Small intestine (tissue), 7 donors: ENCODE measurements at regions not wholly inside any gene's neighbourhood (a gene's known extent, or its start where the extent isn't known, plus 50 kb on each side); places are given as distances from the start of the nearest gene placed in this dataset.

Source experiments
- DNase-seq, 2 donors: peaks; one replicate each; pipeline versions ENCODE4 v3.0.0 to v3.0.0-alpha.2; 2013
- FAIRE-seq: peaks from 2 replicates; lab custom pipeline; 2012; peaks lifted over from hg19 to GRCh38; lab: Jason Lieb, UNC
- H3K27ac ChIP-seq, 3 donors: one replicate each; pipeline ENCODE4 v1.5.1; 2013; ENCODE audit warnings: low read length in 2 of 3, mild to moderate bottlenecking in 2 of 3, control low read depth in 1 of 3, inconsistent platforms in 1 of 3, low read depth in 1 of 3, moderate library complexity in 1 of 3
- H3K27me3 ChIP-seq, 3 donors: one replicate each; pipeline ENCODE4 v1.6.1; 2013; ENCODE audit warnings: low read length in 3 of 3, inconsistent platforms in 1 of 3; ENCODE audit not compliant: control insufficient read depth in 3 of 3, insufficient read depth in 3 of 3
- H3K36me3 ChIP-seq, 3 donors: one replicate each; pipeline ENCODE4 v1.6.1; 2013; ENCODE audit warnings: low read length in 3 of 3, inconsistent platforms in 1 of 3, low read depth in 1 of 3, mild to moderate bottlenecking in 1 of 3, moderate library complexity in 1 of 3; ENCODE audit not compliant: control insufficient read depth in 3 of 3, insufficient read depth in 2 of 3
- H3K4me1 ChIP-seq, 3 donors: one replicate each; pipeline ENCODE4 v1.6.1; 2013; ENCODE audit warnings: low read length in 2 of 3, inconsistent platforms in 1 of 3, low read depth in 1 of 3, mild to moderate bottlenecking in 1 of 3, moderate library complexity in 1 of 3; ENCODE audit not compliant: control insufficient read depth in 3 of 3, insufficient read depth in 2 of 3
- H3K4me3 ChIP-seq, 3 donors: one replicate each; pipeline ENCODE4 v1.5.1; 2013; ENCODE audit warnings: low read length in 3 of 3, control low read depth in 1 of 3, inconsistent platforms in 1 of 3, low read depth in 1 of 3, mild to moderate bottlenecking in 1 of 3, moderate library complexity in 1 of 3
- H3K9me3 ChIP-seq, 2 donors: one replicate each; pipeline ENCODE4 v1.6.1; 2013; ENCODE audit warnings: low read depth in 1 of 2, low read length in 1 of 2; ENCODE audit not compliant: control insufficient read depth in 2 of 2, insufficient read depth in 1 of 2
- WGBS, 3 donors: extraction: QIAGEN DNeasy Blood & Tissue Kit; methylation state at CpG; one replicate each; pipeline ENCODE4 v1.1.7; 2013; 5-methylcytosine and 5-hydroxymethylcytosine counted together
- donor health status: healthy with polysubstance abuse.
- donor health status: control.
- donor health status: control.
- donor health status: Bipolar disorder and iron deficiency.
- donor health status: healthy.

DNA sequence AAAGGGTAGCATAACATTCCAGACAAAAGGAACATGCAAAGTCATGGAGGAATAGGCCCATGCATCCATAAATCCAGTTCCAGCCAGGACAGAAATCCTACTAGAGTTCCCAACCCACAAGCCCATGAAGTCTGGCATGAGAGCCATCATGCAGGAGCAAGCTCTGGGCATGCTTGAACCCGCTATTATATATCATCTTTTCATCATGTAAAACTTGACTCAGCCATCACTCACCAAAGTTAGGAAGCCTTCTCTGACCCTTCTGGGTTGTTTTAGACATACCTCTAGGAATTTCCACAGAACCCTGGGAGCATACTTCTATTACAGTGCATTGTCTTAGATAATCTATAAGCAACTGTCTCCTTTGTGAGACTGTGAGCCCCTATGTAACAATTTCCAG lies 293.0 kb upstream of the NPSR1 start:
- Histone ChIP-seq H3K4me3 (no peak overlapping the region), H3K36me3 (no peaks in the 10 kb centered on the region), H3K4me1 (no peaks in the 10 kb centered on the region), H3K27ac (no peak overlapping the region), H3K27me3 (no peaks in the 10 kb centered on the region), H3K9me3 (no peaks in the 10 kb centered on the region)
- FAIRE-seq (no peak), DNase-seq (no peak)
- 84 to 88% (median 85%) methylated on average over 1 of the region's 1 CpG for WGBS, 3 donors

DNA sequence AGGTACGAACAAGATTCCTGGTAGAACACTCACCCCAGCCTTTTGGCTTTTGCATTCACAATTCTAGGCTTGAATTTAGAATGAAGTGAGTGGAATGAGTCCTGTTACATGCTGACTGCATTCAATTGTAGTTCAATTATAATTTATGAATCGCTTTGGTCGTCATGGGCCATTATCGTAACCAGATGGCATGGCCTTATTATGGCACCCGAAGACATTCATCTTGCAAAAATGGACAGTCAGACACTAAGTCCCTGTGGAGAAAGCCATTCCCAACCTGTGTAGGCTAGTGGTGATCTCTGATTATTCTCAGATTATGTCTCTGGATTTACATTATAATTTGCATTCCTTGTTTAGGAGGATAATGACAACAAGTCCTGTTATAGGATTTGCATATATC lies 292.4 kb upstream of the NPSR1 start:
- DNase-seq (no peak), FAIRE-seq (no peak)
- Histone ChIP-seq H3K36me3 (no peaks in the 10 kb centered on the region), H3K9me3 (no peaks in the 10 kb centered on the region), H3K4me1 (no peaks in the 10 kb centered on the region), H3K27ac (no peak overlapping the region), H3K4me3 (no peak overlapping the region), H3K27me3 (no peaks in the 10 kb centered on the region)
- 92 to 94% (median 93%) methylated on average over 5 of the region's 5 CpGs for WGBS, 3 donors

DNA sequence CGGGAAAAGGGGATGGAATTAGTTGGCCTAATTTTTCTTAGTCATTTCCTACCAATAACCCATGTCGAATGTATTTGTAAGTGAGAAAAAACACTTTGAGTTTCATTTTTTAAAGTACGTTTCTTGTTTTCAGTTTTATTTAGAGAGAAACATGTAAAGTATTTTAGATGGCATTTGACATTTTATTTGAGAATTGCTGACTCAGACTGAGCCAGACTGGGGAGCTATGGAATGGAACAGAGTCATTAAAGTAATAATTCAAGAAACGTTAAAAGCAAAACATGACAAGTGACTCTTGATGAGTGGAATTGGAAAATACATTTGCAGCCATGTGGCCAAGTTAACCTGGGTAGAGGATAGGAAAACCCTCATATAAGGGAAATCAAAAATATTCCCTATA lies 286.1 kb upstream of the NPSR1 start:
- DNase-seq (no peak), FAIRE-seq (no peak)
- no peak overlapping the region for H3K27ac ChIP-seq
- H3K9me3 ChIP-seq, result no peaks in the 10 kb centered on the region
- H3K36me3 ChIP-seq, result no peaks in the 10 kb centered on the region
- H3K4me1 ChIP-seq, result no peaks in the 10 kb centered on the region
- no peak overlapping the region for H3K4me3 ChIP-seq
- no peaks in the 10 kb centered on the region for H3K27me3 ChIP-seq
- 86 to 88% (median 88%) methylated on average over 4 of the region's 4 CpGs for WGBS, 3 donors

DNA sequence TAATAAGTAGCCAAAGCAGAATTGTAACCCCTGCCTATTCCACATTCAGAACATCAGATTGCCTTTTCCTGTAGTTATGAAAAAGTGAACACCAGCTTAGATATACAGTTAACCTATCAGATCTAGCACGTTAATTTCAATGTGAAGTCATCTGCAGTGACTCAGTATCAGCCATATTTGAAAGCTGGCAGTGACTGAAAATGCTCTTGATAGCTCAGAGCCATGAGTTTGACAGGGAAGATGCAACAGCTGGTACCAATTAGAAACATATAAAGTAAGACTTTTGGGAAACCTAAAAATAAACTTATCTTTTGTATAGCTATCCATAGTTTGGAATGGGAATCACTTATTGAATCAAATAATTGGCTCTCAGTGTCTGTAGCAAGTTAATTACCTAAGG lies 284.1 kb upstream of the NPSR1 start:
- WGBS, 3 donors, result 58 to 64% (median 59%) methylated on average over 1 of the region's 1 CpG
- H3K36me3 ChIP-seq, result no peaks in the 10 kb centered on the region
- no peak overlapping the region for H3K27ac ChIP-seq
- FAIRE-seq (no peak), DNase-seq (no peak)
- H3K9me3 ChIP-seq, result no peaks in the 10 kb centered on the region
- H3K4me1 ChIP-seq, result no peaks in the 10 kb centered on the region
- no peak overlapping the region for H3K4me3 ChIP-seq
- no peaks in the 10 kb centered on the region for H3K27me3 ChIP-seq

DNA sequence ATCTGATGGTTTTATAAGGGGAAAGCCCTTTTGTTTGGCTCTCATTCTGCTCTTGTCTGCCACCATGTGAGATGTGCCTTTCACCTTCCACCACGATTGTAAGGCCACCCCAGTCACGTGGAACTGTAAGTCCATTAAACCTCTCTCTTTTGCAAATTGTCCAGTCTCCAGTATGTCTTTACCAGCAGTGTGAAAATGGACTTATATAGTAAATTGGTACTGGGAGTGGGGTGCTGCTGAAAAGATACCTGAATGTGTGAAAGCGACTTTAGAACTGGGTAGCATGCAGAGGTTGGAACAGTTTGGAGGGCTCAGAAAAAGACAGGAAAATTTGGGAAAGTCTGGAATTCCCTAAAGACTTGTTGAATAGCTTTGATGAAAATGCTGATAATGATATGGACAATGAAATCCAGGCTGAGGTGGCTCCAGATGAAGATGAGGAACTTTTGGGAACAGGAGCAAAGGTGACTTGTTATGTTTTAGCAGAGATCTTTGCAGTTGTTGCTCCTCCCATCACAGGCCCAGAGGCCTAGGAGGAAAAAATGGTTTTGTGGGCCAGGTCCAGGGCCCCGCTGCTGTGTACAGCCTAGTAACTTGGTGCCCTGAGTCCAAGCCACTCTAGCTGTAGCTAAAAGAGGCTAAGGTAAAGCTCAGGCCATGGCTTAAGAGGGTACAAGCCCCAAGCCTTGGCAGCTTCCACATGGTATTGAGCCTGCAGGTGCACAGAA lies 275.7 kb upstream of the NPSR1 start:
- WGBS, 3 donors, result 68 to 82% (median 71%) methylated on average over 4 of the region's 4 CpGs
- no peaks in the 10 kb centered on the region for H3K4me1 ChIP-seq
- H3K4me3 ChIP-seq, result no peak overlapping the region
- DNase-seq (no peak), FAIRE-seq (no peak)
- H3K36me3 ChIP-seq, result no peaks in the 10 kb centered on the region
- H3K9me3 ChIP-seq, result peaks cover 2 to 18% of the 10 kb centered on the region in 2 donors
- H3K27ac ChIP-seq, result no peak overlapping the region
- no peaks in the 10 kb centered on the region for H3K27me3 ChIP-seq

DNA sequence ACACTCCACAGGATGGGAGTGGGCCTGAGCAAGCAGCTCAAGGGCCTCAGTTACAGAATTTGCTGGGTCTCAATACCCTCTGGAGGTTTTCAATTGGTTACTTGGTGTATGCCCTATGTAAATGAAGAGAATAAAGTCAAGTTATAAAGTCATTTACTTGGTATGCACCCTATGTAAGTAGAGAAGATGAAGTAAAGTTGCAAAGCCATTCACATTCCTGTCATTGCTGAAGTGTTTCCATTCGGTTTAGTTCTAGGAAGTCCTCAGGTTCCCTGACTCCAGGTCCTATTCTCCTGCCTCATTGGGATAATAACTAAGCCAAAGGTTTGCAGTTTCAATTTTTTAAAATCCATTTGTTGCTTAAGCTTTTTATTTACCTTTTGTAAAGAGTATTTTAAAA lies 272.6 kb upstream of the NPSR1 start:
- FAIRE-seq (no peak), DNase-seq (no peak)
- Histone ChIP-seq H3K9me3 (peaks cover 2 to 18% of the 10 kb centered on the region in 2 donors), H3K27ac (no peak overlapping the region), H3K27me3 (no peaks in the 10 kb centered on the region), H3K4me1 (no peaks in the 10 kb centered on the region), H3K4me3 (no peak overlapping the region), H3K36me3 (no peaks in the 10 kb centered on the region)
- WGBS, 3 donors, result 48 to 63% (median 54%) methylated on average over 1 of the region's 1 CpG

DNA sequence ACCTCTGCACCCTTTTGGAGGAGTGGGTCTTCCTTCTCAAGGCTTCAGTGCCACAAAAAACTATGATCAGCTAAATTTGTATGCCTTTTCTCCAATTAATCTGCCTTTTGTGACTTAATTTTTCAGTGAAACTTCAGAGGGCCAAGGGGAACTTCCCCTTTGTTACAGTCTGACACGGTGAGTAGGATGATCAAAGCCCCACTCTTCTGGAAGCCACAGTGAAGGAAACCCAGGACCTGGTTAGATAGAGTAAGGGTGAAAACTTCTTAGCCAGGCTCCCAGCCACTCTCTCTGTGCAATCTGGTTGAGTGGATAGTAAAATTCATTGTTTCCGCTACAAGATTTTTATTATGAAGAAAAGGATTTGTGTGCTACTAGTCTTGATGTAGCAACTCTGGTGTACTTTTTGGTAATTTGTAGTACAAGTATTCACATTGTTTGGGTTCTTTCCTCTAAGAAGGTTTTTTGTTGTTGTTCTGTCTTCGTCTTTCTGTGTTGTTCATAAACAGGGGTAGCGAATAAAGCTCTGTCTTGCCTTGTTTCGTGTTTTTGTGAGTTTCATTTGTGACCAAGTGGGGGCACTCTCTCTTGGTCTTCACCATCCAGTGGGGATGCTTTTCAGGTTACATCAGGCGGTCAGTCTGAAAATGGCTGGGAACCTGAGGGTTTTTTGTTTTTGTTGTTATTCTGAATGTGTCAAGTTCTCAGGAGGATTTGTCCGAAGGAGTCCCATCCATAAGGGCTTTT lies 268.5 kb upstream of the NPSR1 start:
- no peak for FAIRE-seq
- Histone ChIP-seq H3K9me3 (no peaks in the 10 kb centered on the region), H3K4me1 (no peaks in the 10 kb centered on the region), H3K36me3 (no peaks in the 10 kb centered on the region), H3K27ac (no peak overlapping the region), H3K27me3 (no peaks in the 10 kb centered on the region), H3K4me3 (no peak overlapping the region)
- DNase-seq, result no peak
- WGBS, 3 donors, result 85 to 87% (median 86%) methylated on average over 7 of the region's 7 CpGs

DNA sequence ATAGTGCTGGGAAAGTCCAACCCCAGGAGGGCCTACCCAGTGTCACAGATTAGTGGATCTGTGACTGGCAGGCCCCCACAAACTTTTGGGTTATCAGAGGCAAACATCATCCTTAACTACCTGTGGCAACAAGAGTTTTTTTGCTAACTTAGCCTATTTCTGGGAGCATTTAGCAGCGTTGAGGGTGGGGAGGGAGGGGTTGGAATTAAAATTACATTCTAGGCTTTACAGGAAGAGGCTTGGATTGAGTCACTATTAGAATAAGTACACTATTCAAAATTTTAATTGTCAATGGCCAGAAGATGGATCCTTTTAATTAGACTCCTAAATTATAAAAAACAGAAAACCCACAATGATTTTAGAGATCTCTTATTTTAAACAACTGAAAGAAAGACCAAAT lies 267.9 kb upstream of the NPSR1 start:
- FAIRE-seq (no peak), DNase-seq (no peak)
- Histone ChIP-seq H3K4me3 (no peak overlapping the region), H3K9me3 (no peaks in the 10 kb centered on the region), H3K27ac (no peak overlapping the region), H3K27me3 (no peaks in the 10 kb centered on the region), H3K4me1 (no peaks in the 10 kb centered on the region), H3K36me3 (no peaks in the 10 kb centered on the region)
- 74 to 86% (median 78%) methylated on average over 1 of the region's 1 CpG for WGBS, 3 donors
